A673 (cell line): ENCODE measurements at regions not wholly inside any gene's neighbourhood (a gene's known extent, or its start where the extent isn't known, plus 50 kb on each side); places are given as distances from the start of the nearest gene placed in this dataset.

Experiments used
- BruUV-seq: library from RNA; stranded (reverse); fragments of 400-500 nt; replicated peaks from 2 replicates; lab custom pipeline; 2021; lab: Mats Ljungman, UMichigan
- CTCF ChIA-PET: fragments of 300-600 bp; sonication (Branson Sonifier 250); formaldehyde crosslinking; loops from one replicate; lab custom pipeline; 2022; ENCODE audit warnings: antibody characterized with exemption; lab: Charles Lee
- POLR2A ChIA-PET: fragments of 300-600 bp; sonication (Branson Sonifier 250); formaldehyde crosslinking; loops from one replicate; lab custom pipeline; 2022; ENCODE audit warnings: antibody characterized with exemption; ENCODE audit not compliant: low non-redundant PET; lab: Charles Lee
- DNase-seq: peaks from one replicate; pipeline ENCODE4 v3.0.0-alpha.2; 2015; ENCODE audit warnings: low spot score
- H3K27ac ChIP-seq: fragments of 200-600 bp; sonication (generic); 2 replicates; pipeline ENCODE4 v1.5.1; 2016; ENCODE audit warnings: mixed run types, low read depth, mild to moderate bottlenecking, mixed read lengths, antibody characterized with exemption, low read length; ENCODE audit not compliant: poor library complexity, severe bottlenecking
- H3K27me3 ChIP-seq: fragments of 200-600 bp; sonication (generic); replicated peaks from 2 replicates; pipeline ENCODE4 v1.6.1; 2017; ENCODE audit warnings: mixed run types, low read depth, mild to moderate bottlenecking, mixed read lengths, antibody characterized with exemption, low read length; ENCODE audit not compliant: insufficient read depth, poor library complexity
- H3K36me3 ChIP-seq: fragments of 200-600 bp; sonication (generic); 2 replicates; pipeline ENCODE4 v1.6.1; 2016; ENCODE audit warnings: mixed run types, mild to moderate bottlenecking, mixed read lengths, antibody characterized with exemption, low read length; ENCODE audit not compliant: insufficient read depth, poor library complexity, severe bottlenecking
- H3K4me1 ChIP-seq: fragments of 200-600 bp; sonication (generic); 2 replicates; pipeline ENCODE4 v1.6.1; 2017; ENCODE audit warnings: mixed run types, mild to moderate bottlenecking, mixed read lengths, antibody characterized with exemption, low read length; ENCODE audit not compliant: insufficient read depth, poor library complexity, severe bottlenecking
- H3K4me3 ChIP-seq: fragments of 200-600 bp; sonication (generic); 2 replicates; pipeline ENCODE4 v1.5.1; 2016; ENCODE audit warnings: low read depth, mixed run types, mild to moderate bottlenecking, mixed read lengths, low read length; ENCODE audit not compliant: poor library complexity, severe bottlenecking
- H3K9me3 ChIP-seq: fragments of 200-600 bp; sonication (generic); 2 replicates; pipeline ENCODE4 v1.6.1; 2016; ENCODE audit warnings: mixed run types, low read depth, mild to moderate bottlenecking, mixed read lengths, antibody characterized with exemption, low read length; ENCODE audit not compliant: poor library complexity, severe bottlenecking
- EZH2 ChIP-seq: fragments of 200-600 bp; sonication (generic); IDR thresholded peaks from 2 replicates; pipeline ENCODE4 v1.6.1; 2017; ENCODE audit warnings: borderline replicate concordance, low read depth, mild to moderate bottlenecking, mixed read lengths, antibody characterized with exemption, low read length; ENCODE audit not compliant: poor library complexity, severe bottlenecking
- intact Hi-C: fragments of 100-400 bp; cut with micrococcal nuclease; formaldehyde crosslinking; loops from one replicate; pipeline ENCODE4 v1.10.0; 2022; ENCODE audit not compliant: unreplicated experiment
- TF ChIP-seq, protein P1 (sequence below): fragments of 300-800, 200-600 bp; sonication (generic); conservative IDR thresholded peaks from 2 replicates; pipeline ENCODE4 v1.5.1; 2017; ENCODE audit warnings: low read depth, mild to moderate bottlenecking, antibody characterized with exemption, low read length, moderate library complexity, mixed read lengths

DNA sequence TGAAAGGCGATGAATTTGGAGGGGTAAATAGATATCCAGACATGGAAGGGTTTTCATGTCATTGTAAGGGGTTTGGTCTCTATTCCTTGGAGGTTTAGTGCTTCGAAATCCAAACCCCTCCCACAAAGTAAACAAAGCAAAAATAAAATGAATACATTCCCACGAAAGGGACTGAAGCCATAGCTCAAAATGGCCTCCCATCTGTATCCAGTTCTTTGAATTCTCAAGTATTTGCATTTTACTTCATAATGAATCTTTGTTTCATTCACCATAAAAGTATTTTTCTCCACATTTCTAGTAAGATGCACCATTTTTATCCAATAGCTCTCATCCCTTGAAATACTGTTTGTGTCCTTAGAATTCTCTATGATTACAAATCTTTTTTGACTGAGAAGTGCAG, 103.2 kb upstream of the DTNA start:
- POLR2A ChIA-PET = no interaction called here
- CTCF ChIA-PET = no interaction called here
- TF ChIP-seq, protein P1, sequence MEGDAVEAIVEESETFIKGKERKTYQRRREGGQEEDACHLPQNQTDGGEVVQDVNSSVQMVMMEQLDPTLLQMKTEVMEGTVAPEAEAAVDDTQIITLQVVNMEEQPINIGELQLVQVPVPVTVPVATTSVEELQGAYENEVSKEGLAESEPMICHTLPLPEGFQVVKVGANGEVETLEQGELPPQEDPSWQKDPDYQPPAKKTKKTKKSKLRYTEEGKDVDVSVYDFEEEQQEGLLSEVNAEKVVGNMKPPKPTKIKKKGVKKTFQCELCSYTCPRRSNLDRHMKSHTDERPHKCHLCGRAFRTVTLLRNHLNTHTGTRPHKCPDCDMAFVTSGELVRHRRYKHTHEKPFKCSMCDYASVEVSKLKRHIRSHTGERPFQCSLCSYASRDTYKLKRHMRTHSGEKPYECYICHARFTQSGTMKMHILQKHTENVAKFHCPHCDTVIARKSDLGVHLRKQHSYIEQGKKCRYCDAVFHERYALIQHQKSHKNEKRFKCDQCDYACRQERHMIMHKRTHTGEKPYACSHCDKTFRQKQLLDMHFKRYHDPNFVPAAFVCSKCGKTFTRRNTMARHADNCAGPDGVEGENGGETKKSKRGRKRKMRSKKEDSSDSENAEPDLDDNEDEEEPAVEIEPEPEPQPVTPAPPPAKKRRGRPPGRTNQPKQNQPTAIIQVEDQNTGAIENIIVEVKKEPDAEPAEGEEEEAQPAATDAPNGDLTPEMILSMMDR = no peak
- TF ChIP-seq EZH2 = no peak
- H3K27ac ChIP-seq = no peak overlapping the region
- no peaks in the 10 kb centered on the region for H3K27me3 ChIP-seq
- H3K9me3 ChIP-seq = no peaks in the 10 kb centered on the region
- intact Hi-C loops = loop anchor here (5.0 kb wide), 1 partner anchor 35 kb away; no protein-coding TSS in a partner anchor
- BruUV-seq = no TSS peak
- H3K4me3 ChIP-seq = no peak overlapping the region
- peaks cover 37% of the 10 kb centered on the region for H3K4me1 ChIP-seq
- DNase-seq = no peak
- H3K36me3 ChIP-seq = no peaks in the 10 kb centered on the region

DNA sequence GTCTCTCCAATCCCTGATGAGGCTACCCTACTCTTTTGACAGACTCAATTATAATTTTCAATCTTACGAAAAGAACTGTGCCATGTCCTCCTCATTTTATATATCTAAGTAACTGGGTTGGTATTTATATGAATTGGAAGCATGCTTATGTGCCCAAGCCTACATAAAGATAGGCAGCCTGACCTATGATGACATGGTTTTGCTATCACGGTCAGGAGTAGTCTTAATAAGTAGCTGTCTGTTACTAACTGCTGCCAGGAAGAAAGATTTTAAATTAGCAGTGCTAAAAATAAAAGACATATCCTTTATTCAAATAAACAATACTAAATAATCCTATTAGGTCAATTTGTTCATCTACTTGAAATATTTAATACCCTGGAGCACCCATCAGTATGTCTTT, 102.0 kb upstream of the DTNA start:
- no peak for TF ChIP-seq EZH2
- TF ChIP-seq, protein P1 = no peak
- ChIA-PET CTCF (no interaction called here), POLR2A (no interaction called here)
- no peak overlapping the region for H3K4me3 ChIP-seq
- H3K4me1 ChIP-seq = peaks cover 37% of the 10 kb centered on the region
- no peaks in the 10 kb centered on the region for H3K9me3 ChIP-seq
- no TSS peak for BruUV-seq
- H3K27ac ChIP-seq = no peak overlapping the region
- no peaks in the 10 kb centered on the region for H3K36me3 ChIP-seq
- DNase-seq = no peak
- intact Hi-C loops = loop anchor here (5.0 kb wide), 1 partner anchor 34 kb away; no protein-coding TSS in a partner anchor
- H3K27me3 ChIP-seq = no peaks in the 10 kb centered on the region

DNA sequence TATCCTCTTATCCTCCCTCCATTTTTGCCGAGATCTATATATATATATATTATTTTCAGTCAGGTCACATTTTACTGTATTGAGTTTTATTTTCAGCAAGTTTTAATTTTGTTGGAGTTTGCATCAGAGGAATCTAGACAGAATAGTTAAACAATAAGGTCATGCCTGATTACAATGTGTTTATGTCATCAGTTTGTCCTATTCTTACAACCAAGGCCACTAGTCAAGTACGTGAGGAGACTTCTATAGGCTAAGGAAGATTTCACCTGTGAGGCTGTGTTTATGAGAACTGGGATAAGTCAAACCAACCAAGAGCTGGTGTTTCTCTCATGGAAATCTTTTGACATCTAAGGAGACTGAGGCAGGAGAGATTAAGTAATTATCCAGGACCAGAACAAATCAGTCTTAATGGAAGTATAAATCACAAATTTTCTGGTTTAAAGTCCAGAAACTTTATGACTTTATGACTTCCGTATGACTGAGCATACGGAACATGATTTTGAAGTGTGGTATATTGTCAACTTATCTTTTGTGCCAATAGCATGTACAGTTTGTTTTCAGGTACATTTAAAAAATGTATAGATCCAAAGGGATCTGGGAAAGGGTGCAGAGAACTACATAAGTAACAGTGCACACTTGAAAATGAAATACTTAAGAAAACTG, 100.0 kb upstream of the DTNA start:
- intact Hi-C loops = loop anchor here (5.0 kb wide), 1 partner anchor 32 kb away; no protein-coding TSS in a partner anchor
- H3K4me3 ChIP-seq = no peak overlapping the region
- H3K9me3 ChIP-seq = no peaks in the 10 kb centered on the region
- POLR2A ChIA-PET = no interaction called here
- no peaks in the 10 kb centered on the region for H3K27me3 ChIP-seq
- BruUV-seq = no TSS peak
- no peak for DNase-seq
- TF ChIP-seq, protein P1 = no peak
- no peak for TF ChIP-seq EZH2
- H3K27ac ChIP-seq = no peak overlapping the region
- no peaks in the 10 kb centered on the region for H3K36me3 ChIP-seq
- CTCF ChIA-PET = no interaction called here
- peaks cover 19% of the 10 kb centered on the region for H3K4me1 ChIP-seq
